ENCODE measurements at regions not wholly inside any gene's neighbourhood (a gene's known extent, or its start where the extent isn't known, plus 50 kb on each side); places are given as distances from the start of the nearest gene placed in this dataset.

- TF ChIP-seq CTCF (conservative IDR thresholded peaks at IDR 0.05; ENCODE audit: low read depth, low read length) (no peak), EZH2 (IDR thresholded peaks at IDR 0.05; ENCODE audit: borderline replicate concordance, low read depth, low read length, poor library complexity, severe bottlenecking) (no peak)
These were observed 156.4 kb downstream of the ZFP36L2 start for GRCh38 chr2:43070030-43070429.
